A549 (cell line): ENCODE measurements at regions not wholly inside any gene's neighbourhood (a gene's known extent, or its start where the extent isn't known, plus 50 kb on each side); places are given as distances from the start of the nearest gene placed in this dataset.

ENCODE experiments used
- ATAC-seq, 2 experiments: fragments of 200-7000 bp in 1 of 2; fragments of >200 bp in 1 of 2; cut with Nextera tagmentation in 1 of 2; cut with Tn5 transposase in 1 of 2; 3 replicates each; pipeline versions ENCODE4 v1.8.0 to v1.9.1; 2018 to 2020; ENCODE audit warnings: mild to moderate bottlenecking in 1 of 2, moderate library complexity in 1 of 2
- CTCF ChIA-PET: fragments of 300-600 bp; sonication (Branson Sonifier 250); formaldehyde crosslinking; extraction: SDS; loops from one replicate; lab custom pipeline; 2021; ENCODE audit warnings: antibody characterized with exemption, inconsistent platforms; lab: Yijun Ruan, JAX
- POLR2A ChIA-PET: fragments of 350-600 bp; formaldehyde crosslinking; extraction: SDS; loops from one replicate; lab custom pipeline; 2021; ENCODE audit warnings: antibody characterized with exemption, inconsistent platforms; lab: Yijun Ruan, JAX
- DNase-seq, 2 experiments: peaks; one replicate each; pipeline versions ENCODE4 v3.0.0 to v3.0.0-alpha.2; 2011 to 2016; ENCODE audit warnings: low read depth in 1 of 2, low spot score in 1 of 2
- FAIRE-seq: peaks from 2 replicates; lab custom pipeline; 2011; peaks lifted over from hg19 to GRCh38; lab: Jason Lieb, UNC
- H3K27ac ChIP-seq, 2 experiments: fragments of >200 bp; sonication (Bioruptor Twin); formaldehyde crosslinking; 3 replicates each; pipeline ENCODE4 v1.5.1; 2016 to 2017
- H3K4me1 ChIP-seq: fragments of >200 bp; sonication (Bioruptor Twin); formaldehyde crosslinking; 3 replicates; pipeline ENCODE4 v1.6.1; 2016
- H3K4me2 ChIP-seq: fragments of >200 bp; sonication (Bioruptor Twin); formaldehyde crosslinking; 3 replicates; pipeline ENCODE4 v1.6.1; 2016
- H3K4me3 ChIP-seq: fragments of >200 bp; sonication (Bioruptor Twin); formaldehyde crosslinking; 3 replicates; pipeline ENCODE4 v1.5.1; 2016
- H3K9me3 ChIP-seq: fragments of >200 bp; sonication (Bioruptor Twin); formaldehyde crosslinking; 3 replicates; pipeline ENCODE4 v1.6.1; 2016
- BHLHE40 ChIP-seq: IDR thresholded peaks from 2 replicates; pipeline ENCODE4 v1.6.1; 2012; ENCODE audit warnings: low read depth, low read length, inconsistent platforms
- CBX8 ChIP-seq: fragments of 200-600 bp; sonication (generic); IDR thresholded peaks from 2 replicates; pipeline ENCODE4 v1.6.1; 2016
- CHD2 ChIP-seq: fragments of 150-350 bp; IDR thresholded peaks from 2 replicates; pipeline ENCODE4 v1.6.1; 2014; ENCODE audit warnings: low read length; ENCODE audit not compliant: partially characterized antibody
- EHF ChIP-seq: fragments of 250-450 bp; sonication (Bioruptor Pico); IDR thresholded peaks from 2 replicates; pipeline ENCODE4 v1.5.0; 2020; ENCODE audit warnings: mild to moderate bottlenecking
- EHMT2 ChIP-seq: fragments of 200-600 bp; sonication (generic); IDR thresholded peaks from 2 replicates; pipeline ENCODE4 v1.6.1; 2016; ENCODE audit warnings: antibody characterized with exemption, low read depth, mild to moderate bottlenecking, moderate library complexity
- EP300 ChIP-seq, 2 experiments: fragments of >200 bp; sonication (Bioruptor Twin); formaldehyde crosslinking; IDR thresholded peaks; 2 replicates in 1 of 2; 3 replicates in 1 of 2; pipeline ENCODE4 v1.6.1; 2016 to 2017
- ESRRA ChIP-seq: fragments of 150-350 bp; IDR thresholded peaks from 2 replicates; pipeline ENCODE4 v1.6.1; 2014; ENCODE audit warnings: mild to moderate bottlenecking, low read length, borderline replicate concordance
- HEYL ChIP-seq: fragments of 250-450 bp; sonication (Bioruptor Pico); IDR thresholded peaks from 2 replicates; pipeline ENCODE4 v1.8.0; 2021; ENCODE audit warnings: mild to moderate bottlenecking, moderate library complexity
- HOXA7 ChIP-seq: fragments of 250-450 bp; sonication (Bioruptor Pico); IDR thresholded peaks from 2 replicates; pipeline ENCODE4 v1.5.0; 2020; ENCODE audit warnings: mild to moderate bottlenecking, moderate library complexity
- HOXB5 ChIP-seq: fragments of 250-450 bp; sonication (Bioruptor Pico); IDR thresholded peaks from 2 replicates; pipeline ENCODE4 v1.5.0; 2020; ENCODE audit warnings: mild to moderate bottlenecking, moderate library complexity
- JUN ChIP-seq, 2 experiments: fragments of >200 bp; sonication (Bioruptor Twin); formaldehyde crosslinking; IDR thresholded peaks; 2 replicates in 1 of 2; 3 replicates in 1 of 2; pipeline ENCODE4 v1.6.1; 2016 to 2017
- JUNB ChIP-seq: fragments of >200 bp; sonication (Bioruptor Twin); formaldehyde crosslinking; IDR thresholded peaks from 2 replicates; pipeline ENCODE4 v1.6.1; 2016
- KDM5A ChIP-seq: fragments of 200-600 bp; sonication (generic); IDR thresholded peaks from 2 replicates; pipeline ENCODE4 v1.6.1; 2016; ENCODE audit warnings: antibody characterized with exemption, mild to moderate bottlenecking
- MAFK ChIP-seq: fragments of 450-650 bp; IDR thresholded peaks from 2 replicates; pipeline ENCODE4 v1.6.1; 2014; ENCODE audit not compliant: partially characterized antibody
- MAZ ChIP-seq: fragments of 150-350 bp; IDR thresholded peaks from 2 replicates; pipeline ENCODE4 v1.6.1; 2014; ENCODE audit warnings: antibody characterized with exemption, low read depth, low read length, borderline replicate concordance
- MYC ChIP-seq: IDR thresholded peaks from 2 replicates; pipeline ENCODE4 v1.6.1; 2012; ENCODE audit warnings: mild to moderate bottlenecking, inconsistent platforms, low read length, improper control_type of control experiment, borderline replicate concordance
- NFE2L2 ChIP-seq: fragments of 150-350 bp; conservative IDR thresholded peaks from 2 replicates; pipeline ENCODE4 v1.6.1; 2014; ENCODE audit warnings: low read length
- NR3C1 ChIP-seq: fragments of >200 bp; sonication (Bioruptor Twin); formaldehyde crosslinking; IDR thresholded peaks from 3 replicates; pipeline ENCODE4 v1.6.1; 2017
- RAD21 ChIP-seq, 2 experiments: fragments of >200 bp in 1 of 2; sonication (Bioruptor Twin) in 1 of 2; formaldehyde crosslinking in 1 of 2; IDR thresholded peaks in 1 of 2; conservative IDR thresholded peaks in 1 of 2; 2 replicates in 1 of 2; 3 replicates in 1 of 2; pipeline ENCODE4 v1.6.1; 2012 to 2018; ENCODE audit warnings: inconsistent platforms in 1 of 2
- RARB ChIP-seq: fragments of 250-450 bp; sonication (Bioruptor Pico); IDR thresholded peaks from 2 replicates; pipeline ENCODE4 v1.8.0; 2021; ENCODE audit warnings: mild to moderate bottlenecking, moderate library complexity
- RNF2 ChIP-seq: fragments of 200-600 bp; sonication (generic); IDR thresholded peaks from 2 replicates; pipeline ENCODE4 v1.6.1; 2016; ENCODE audit warnings: low read depth, mild to moderate bottlenecking, antibody characterized with exemption, moderate library complexity, borderline replicate concordance
- WGBS: methylation state at CpG from one replicate; pipeline ENCODE4 v1.1.6; 2017; ENCODE audit errors: missing lambda C conversion rate; 5-methylcytosine and 5-hydroxymethylcytosine counted together
- TF ChIP-seq, protein P1 (sequence below): IDR thresholded peaks from 2 replicates; pipeline ENCODE4 v1.6.1; 2012; ENCODE audit warnings: low read depth, borderline replicate concordance
- TF ChIP-seq, protein P2 (sequence below): fragments of 150-350 bp; IDR thresholded peaks from 2 replicates; pipeline ENCODE4 v1.6.1; 2014; ENCODE audit warnings: low read depth, mild to moderate bottlenecking, low read length
- TF ChIP-seq, protein P3 (sequence below): fragments of 250-450 bp; sonication (Bioruptor Pico); IDR thresholded peaks from 2 replicates; pipeline ENCODE4 v1.5.0; 2021; ENCODE audit warnings: mild to moderate bottlenecking, moderate library complexity, borderline replicate concordance
- TF ChIP-seq, protein P4 (sequence below): IDR thresholded peaks from 2 replicates; pipeline ENCODE4 v1.6.1; 2012
- TF ChIP-seq, protein P5 (sequence below): fragments of >200 bp; sonication (Bioruptor Twin); formaldehyde crosslinking; IDR thresholded peaks from 2 replicates; pipeline ENCODE4 v1.6.1; 2016

DNA sequence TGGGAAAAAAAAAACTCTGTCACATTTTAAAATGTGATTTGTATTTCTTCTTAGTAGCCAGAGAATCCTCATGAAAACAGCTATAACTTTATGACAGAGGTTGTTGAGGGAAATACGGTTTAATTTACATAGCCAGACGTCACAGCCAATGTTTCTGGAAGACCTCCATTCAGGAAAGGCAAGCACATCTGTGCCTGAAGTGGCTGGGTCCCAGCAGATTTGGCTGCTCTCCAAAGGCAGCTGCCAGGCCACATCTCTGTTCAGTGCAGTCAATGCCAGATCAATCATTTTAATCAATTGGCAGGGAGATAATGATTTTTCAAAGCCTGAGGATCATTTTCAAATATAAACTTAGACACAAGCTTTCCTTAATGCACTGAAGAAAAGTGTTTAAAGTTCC lies 86.5 kb upstream of the ZIC3 start (continued):
- TF ChIP-seq, protein P1, sequence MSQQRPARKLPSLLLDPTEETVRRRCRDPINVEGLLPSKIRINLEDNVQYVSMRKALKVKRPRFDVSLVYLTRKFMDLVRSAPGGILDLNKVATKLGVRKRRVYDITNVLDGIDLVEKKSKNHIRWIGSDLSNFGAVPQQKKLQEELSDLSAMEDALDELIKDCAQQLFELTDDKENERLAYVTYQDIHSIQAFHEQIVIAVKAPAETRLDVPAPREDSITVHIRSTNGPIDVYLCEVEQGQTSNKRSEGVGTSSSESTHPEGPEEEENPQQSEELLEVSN, result no peak
- TF ChIP-seq JUNB (no peak), MAFK (no peak), EHMT2 (no peak), NFE2L2 (no peak), EP300 (IDR thresholded peaks at IDR 0.05) (no peak)

DNA sequence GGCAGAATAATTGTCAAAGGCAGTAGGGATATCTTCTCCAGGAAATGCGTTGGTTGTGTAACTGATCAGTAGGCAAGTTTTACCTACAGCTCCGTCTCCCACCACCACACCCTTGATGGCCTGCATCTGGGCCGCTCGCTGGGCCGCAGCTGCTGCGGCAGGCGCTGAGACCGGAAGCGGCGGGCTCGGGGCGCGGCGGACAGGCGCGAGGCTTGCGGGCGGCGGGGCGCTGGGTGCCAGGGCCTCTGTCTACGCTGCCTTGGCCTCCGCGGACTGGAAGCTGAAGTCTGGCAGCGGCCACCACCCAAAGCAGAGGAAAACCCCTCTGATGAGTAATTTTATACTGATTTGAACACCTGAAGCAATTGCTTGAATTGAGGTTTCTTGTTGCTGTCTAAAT lies 124.2 kb upstream of the ZIC3 start:
- no peak for TF ChIP-seq HEYL (CRISPR knock-in tag)
- TF ChIP-seq BHLHE40, result no peak
- no peak for TF ChIP-seq NR3C1
- ATAC-seq, result no peak
- ChIA-PET CTCF (no interaction called here), POLR2A (no interaction called here)
- FAIRE-seq, result no peak
- no peak for DNase-seq
- no peaks in the 10 kb centered on the region for H3K9me3 ChIP-seq
- no peak overlapping the region for H3K4me3 ChIP-seq
- no peaks in the 10 kb centered on the region for H3K4me1 ChIP-seq
- no peak overlapping the region for H3K4me2 ChIP-seq
- 53% methylated on average over 16 of the region's 24 CpGs for WGBS
- H3K27ac ChIP-seq, result no peak overlapping the region

DNA sequence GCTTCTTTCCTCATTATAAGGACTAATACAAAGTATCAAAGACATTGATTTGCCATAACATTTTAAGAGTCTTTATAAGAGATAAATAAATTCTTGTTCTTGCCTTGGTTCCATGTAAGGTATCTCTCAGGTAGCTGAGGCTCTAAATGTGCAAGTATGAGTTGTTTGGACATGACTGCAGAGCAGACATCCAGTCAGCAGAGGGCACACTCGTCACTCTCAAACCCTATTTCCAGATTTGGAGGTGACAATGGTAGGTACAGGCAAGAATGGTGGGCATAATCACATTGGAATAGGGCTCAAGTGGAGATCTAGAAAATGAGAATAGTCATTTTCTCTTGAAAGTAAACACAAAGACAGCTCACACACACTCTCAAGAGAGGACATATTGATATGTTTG lies 133.3 kb upstream of the ZIC3 start:
- DNase-seq (peak in 1 of 2 experiments; percentile 25), ATAC-seq (peak in 1 of 2 experiments; percentile 41; a peak in 1 of 6 replicates)
- POLR2A ChIA-PET, result no interaction called here

DNA sequence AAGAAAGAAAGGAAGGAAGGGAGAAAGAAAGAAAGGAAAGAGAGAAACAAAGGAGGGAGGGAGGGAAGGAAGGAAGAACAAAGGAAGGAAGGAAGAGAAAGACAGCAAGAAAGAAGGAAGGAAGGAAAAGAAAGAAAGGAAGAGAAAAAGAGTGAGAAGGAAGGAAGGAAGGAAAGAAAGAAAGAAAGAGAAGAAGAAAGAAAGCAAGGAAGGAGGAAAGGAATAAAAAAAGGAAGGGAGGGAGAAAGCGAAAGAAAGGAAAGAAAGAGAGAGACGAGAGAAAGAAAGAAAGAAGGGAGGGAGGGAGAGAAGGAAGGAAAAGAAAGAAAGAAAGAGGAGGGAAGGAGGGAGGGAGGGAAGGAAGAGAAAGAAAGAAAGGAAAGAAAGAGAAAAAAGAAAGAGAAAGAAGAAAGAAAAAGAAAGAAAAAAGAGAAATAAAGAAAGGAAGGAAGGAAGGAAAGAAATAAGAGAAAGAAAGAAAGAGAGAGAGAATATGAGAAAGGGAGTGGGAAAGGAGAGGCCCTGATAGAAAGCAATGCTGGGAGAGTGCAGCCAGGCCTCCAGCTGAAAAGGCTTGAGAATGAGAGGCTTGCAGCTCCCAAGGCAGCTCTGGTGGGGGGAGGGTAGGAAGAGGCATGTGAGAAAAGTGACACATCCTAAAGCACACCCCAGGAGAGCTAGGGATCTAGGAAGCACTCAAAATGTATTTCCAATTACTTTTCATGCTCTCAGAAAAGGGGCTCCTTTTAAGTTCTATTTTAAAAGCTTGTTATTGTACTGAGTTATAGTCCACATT lies 134.0 kb upstream of the ZIC3 start:
- peak; percentile 18 for FAIRE-seq

More for the DNA sequence above, 133.3 kb upstream of the ZIC3 start:
- CTCF ChIA-PET, result interaction anchor here (0.7 kb wide), 1 partner anchor 40 kb away, joined by 3 read pairs; no protein-coding TSS in a partner anchor
- no peak overlapping the region for H3K27ac ChIP-seq
- no peak overlapping the region for H3K4me2 ChIP-seq
- FAIRE-seq, result peak; percentile 78
- H3K9me3 ChIP-seq, result no peaks in the 10 kb centered on the region
- TF ChIP-seq RAD21 (conservative IDR thresholded peaks at IDR 0.05 in 1 of 2, IDR thresholded peaks at IDR 0.05 in 1 of 2) (peak in 1 of 2 experiments; percentile 42; a peak in 2 of 5 replicates), NR3C1 (no peak)
- TF ChIP-seq, all 56 proteins: peak for 1
- WGBS, result 0% methylated on average over 1 of the region's 1 CpG
- H3K4me3 ChIP-seq, result no peak overlapping the region
- H3K4me1 ChIP-seq, result no peaks in the 10 kb centered on the region

More for the DNA sequence above, 134.0 kb upstream of the ZIC3 start:
- WGBS, result 43% methylated on average over 1 of the region's 2 CpGs
- Histone ChIP-seq H3K9me3 (no peaks in the 10 kb centered on the region), H3K4me2 (no peak overlapping the region), H3K4me3 (no peak overlapping the region), H3K27ac (no peak overlapping the region), H3K4me1 (no peaks in the 10 kb centered on the region)
- TF ChIP-seq, protein P2, sequence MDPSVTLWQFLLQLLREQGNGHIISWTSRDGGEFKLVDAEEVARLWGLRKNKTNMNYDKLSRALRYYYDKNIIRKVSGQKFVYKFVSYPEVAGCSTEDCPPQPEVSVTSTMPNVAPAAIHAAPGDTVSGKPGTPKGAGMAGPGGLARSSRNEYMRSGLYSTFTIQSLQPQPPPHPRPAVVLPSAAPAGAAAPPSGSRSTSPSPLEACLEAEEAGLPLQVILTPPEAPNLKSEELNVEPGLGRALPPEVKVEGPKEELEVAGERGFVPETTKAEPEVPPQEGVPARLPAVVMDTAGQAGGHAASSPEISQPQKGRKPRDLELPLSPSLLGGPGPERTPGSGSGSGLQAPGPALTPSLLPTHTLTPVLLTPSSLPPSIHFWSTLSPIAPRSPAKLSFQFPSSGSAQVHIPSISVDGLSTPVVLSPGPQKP, result no peak
- TF ChIP-seq KDM5A (no peak), EHF (CRISPR knock-in tag) (no peak), CBX8 (no peak), MYC (no peak), HOXB5 (no peak), ESRRA (no peak), RNF2 (no peak), JUN (IDR thresholded peaks at IDR 0.05) (no peak), CHD2 (no peak), RARB (CRISPR knock-in tag) (no peak), HEYL (CRISPR knock-in tag) (no peak), EHMT2 (no peak), JUNB (no peak), HOXA7 (CRISPR knock-in tag) (no peak), MAZ (no peak)
- TF ChIP-seq, protein P3, sequence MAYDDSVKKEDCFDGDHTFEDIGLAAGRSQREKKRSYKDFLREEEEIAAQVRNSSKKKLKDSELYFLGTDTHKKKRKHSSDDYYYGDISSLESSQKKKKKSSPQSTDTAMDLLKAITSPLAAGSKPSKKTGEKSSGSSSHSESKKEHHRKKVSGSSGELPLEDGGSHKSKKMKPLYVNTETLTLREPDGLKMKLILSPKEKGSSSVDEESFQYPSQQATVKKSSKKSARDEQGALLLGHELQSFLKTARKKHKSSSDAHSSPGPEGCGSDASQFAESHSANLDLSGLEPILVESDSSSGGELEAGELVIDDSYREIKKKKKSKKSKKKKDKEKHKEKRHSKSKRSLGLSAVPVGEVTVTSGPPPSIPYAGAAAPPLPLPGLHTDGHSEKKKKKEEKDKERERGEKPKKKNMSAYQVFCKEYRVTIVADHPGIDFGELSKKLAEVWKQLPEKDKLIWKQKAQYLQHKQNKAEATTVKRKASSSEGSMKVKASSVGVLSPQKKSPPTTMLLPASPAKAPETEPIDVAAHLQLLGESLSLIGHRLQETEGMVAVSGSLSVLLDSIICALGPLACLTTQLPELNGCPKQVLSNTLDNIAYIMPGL, result no peak
- TF ChIP-seq, protein P4, sequence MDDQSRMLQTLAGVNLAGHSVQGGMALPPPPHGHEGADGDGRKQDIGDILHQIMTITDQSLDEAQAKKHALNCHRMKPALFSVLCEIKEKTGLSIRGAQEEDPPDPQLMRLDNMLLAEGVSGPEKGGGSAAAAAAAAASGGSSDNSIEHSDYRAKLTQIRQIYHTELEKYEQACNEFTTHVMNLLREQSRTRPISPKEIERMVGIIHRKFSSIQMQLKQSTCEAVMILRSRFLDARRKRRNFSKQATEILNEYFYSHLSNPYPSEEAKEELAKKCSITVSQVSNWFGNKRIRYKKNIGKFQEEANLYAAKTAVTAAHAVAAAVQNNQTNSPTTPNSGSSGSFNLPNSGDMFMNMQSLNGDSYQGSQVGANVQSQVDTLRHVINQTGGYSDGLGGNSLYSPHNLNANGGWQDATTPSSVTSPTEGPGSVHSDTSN, result no peak
- TF ChIP-seq, protein P5, sequence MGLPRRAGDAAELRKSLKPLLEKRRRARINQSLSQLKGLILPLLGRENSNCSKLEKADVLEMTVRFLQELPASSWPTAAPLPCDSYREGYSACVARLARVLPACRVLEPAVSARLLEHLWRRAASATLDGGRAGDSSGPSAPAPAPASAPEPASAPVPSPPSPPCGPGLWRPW, result no peak
- no peak for ATAC-seq
- DNase-seq, result no peak
- CTCF ChIA-PET, result interaction anchor here (0.7 kb wide), 1 partner anchor 40 kb away, joined by 3 read pairs; no protein-coding TSS in a partner anchor
- POLR2A ChIA-PET, result no interaction called here
